SK-N-SH (cell line): ENCODE measurements at regions not wholly inside any gene's neighbourhood (a gene's known extent, or its start where the extent isn't known, plus 50 kb on each side); places are given as distances from the start of the nearest gene placed in this dataset.
"Not testable (repeated sequence)": the region's sequence is repeated elsewhere in the genome, so short reads cannot be mapped to it uniquely, and the experiment has no call there.

Experiments
- CTCF ChIA-PET: fragments of 300-600, 350-600 bp; formaldehyde crosslinking; extraction: SDS; loops from one replicate; lab custom pipeline; 2021; lab: Yijun Ruan, JAX
- POLR2A ChIA-PET: fragments of 350-600 bp; sonication (Branson Sonifier 250); formaldehyde crosslinking; extraction: SDS; loops from one replicate; lab custom pipeline; 2020; ENCODE audit warnings: antibody characterized with exemption, inconsistent platforms; lab: Yijun Ruan, JAX
- DNase-seq: peaks from one replicate; pipeline ENCODE4 v3.0.0; 2012
- H2AFZ ChIP-seq: fragments of 200-600 bp; sonication (generic); 2 replicates; pipeline ENCODE4 v1.8.1; 2016; ENCODE audit warnings: antibody characterized with exemption, mild to moderate bottlenecking, low read depth
- H3F3A ChIP-seq: fragments of 200-600 bp; sonication (generic); replicated peaks from 2 replicates; pipeline ENCODE3; 2016; ENCODE audit warnings: antibody characterized with exemption, mild to moderate bottlenecking; ENCODE audit not compliant: insufficient read depth
- H3K27ac ChIP-seq, 2 experiments: fragments of 200-500 bp in 1 of 2; fragments of 200-600 bp in 1 of 2; sonication (Bioruptor generic) in 1 of 2; sonication (generic), shearing (Covaris generic) in 1 of 2; 2 replicates each; pipeline versions ENCODE4 v1.5.1 to v1.6.1; 2014 to 2016; ENCODE audit warnings: low read depth in 2 of 2, inconsistent platforms in 1 of 2, low read length in 1 of 2, mild to moderate bottlenecking in 1 of 2, mixed read lengths in 1 of 2
- H3K27me3 ChIP-seq: fragments of 200-600 bp; sonication (generic), shearing (Covaris generic); 2 replicates; pipeline ENCODE4 v1.6.1; 2016; ENCODE audit warnings: mixed run types; ENCODE audit not compliant: insufficient read depth
- H3K36me3 ChIP-seq, 2 experiments: fragments of 200-500 bp in 1 of 2; fragments of 200-600 bp in 1 of 2; sonication (Bioruptor generic) in 1 of 2; sonication (generic) in 1 of 2; replicated peaks in 1 of 2; 2 replicates each; pipeline versions ENCODE3 to v1.5.1; 2014 to 2016; ENCODE audit warnings: low read length in 1 of 2, mild to moderate bottlenecking in 1 of 2; ENCODE audit not compliant: insufficient read depth in 2 of 2, control insufficient read depth in 1 of 2
- H3K4me1 ChIP-seq, 2 experiments: fragments of 200-500 bp in 1 of 2; fragments of 200-600 bp in 1 of 2; sonication (Bioruptor generic) in 1 of 2; sonication (generic), shearing (Covaris generic) in 1 of 2; 2 replicates each; pipeline versions ENCODE4 v1.5.1 to v1.6.1; 2014 to 2016; ENCODE audit warnings: low read depth in 1 of 2, low read length in 1 of 2, mixed run types in 1 of 2; ENCODE audit not compliant: insufficient read depth in 2 of 2, control insufficient read depth in 1 of 2
- H3K4me2 ChIP-seq: fragments of 200-600 bp; sonication (generic), shearing (Covaris generic); 2 replicates; pipeline ENCODE4 v1.6.1; 2017; ENCODE audit warnings: mixed run types
- H3K4me3 ChIP-seq, 2 experiments: fragments of 200-500 bp in 1 of 2; fragments of 200-600 bp in 1 of 2; sonication (Bioruptor generic) in 1 of 2; sonication (generic), shearing (Covaris generic) in 1 of 2; 2 replicates each; pipeline versions ENCODE4 v1.5.1 to v1.8.1; 2014 to 2016; ENCODE audit warnings: low read depth in 2 of 2, inconsistent platforms in 1 of 2, low read length in 1 of 2, mild to moderate bottlenecking in 1 of 2, mixed read lengths in 1 of 2, moderate library complexity in 1 of 2
- H3K79me2 ChIP-seq: fragments of 200-600 bp; sonication (generic); 2 replicates; pipeline ENCODE4 v1.8.1; 2017; ENCODE audit warnings: mild to moderate bottlenecking; ENCODE audit not compliant: insufficient read depth
- H3K9ac ChIP-seq: fragments of 200-600 bp; sonication (generic); 2 replicates; pipeline ENCODE4 v1.6.1; 2017; ENCODE audit warnings: mixed run types
- H3K9me2 ChIP-seq: fragments of 200-600 bp; sonication (generic); 2 replicates; pipeline ENCODE4 v1.6.1; 2017; ENCODE audit warnings: mixed run types
- H3K9me3 ChIP-seq: fragments of 200-600 bp; sonication (generic); 2 replicates; pipeline ENCODE4 v1.6.1; 2017; ENCODE audit warnings: mixed run types, mild to moderate bottlenecking, moderate library complexity
- H4K20me1 ChIP-seq: fragments of 200-600 bp; sonication (generic); 2 replicates; pipeline ENCODE4 v1.6.1; 2017; ENCODE audit warnings: mild to moderate bottlenecking, mixed run types; ENCODE audit not compliant: insufficient read depth
- CHD2 ChIP-seq: fragments of 150-350 bp; IDR thresholded peaks from 2 replicates; pipeline ENCODE4 v1.6.1; 2018; ENCODE audit warnings: low read length; ENCODE audit not compliant: partially characterized antibody
- ELF1 ChIP-seq: IDR thresholded peaks from 2 replicates; pipeline ENCODE4 v1.4.0; 2012
- FOXM1 ChIP-seq: IDR thresholded peaks from 2 replicates; pipeline ENCODE4 v1.4.0; 2012; ENCODE audit warnings: low read depth, mild to moderate bottlenecking
- NFIC ChIP-seq: IDR thresholded peaks from 2 replicates; pipeline ENCODE4 v1.4.0; 2012; ENCODE audit warnings: borderline replicate concordance
- RCOR1 ChIP-seq: fragments of 150-350 bp; IDR thresholded peaks from 2 replicates; pipeline ENCODE4 v1.6.1; 2017; ENCODE audit warnings: antibody characterized with exemption, low read length
- WGBS: methylation state at CpG from one replicate; pipeline ENCODE4 v1.1.6; 2017; ENCODE audit warnings: low lambda C conversion rate; 5-methylcytosine and 5-hydroxymethylcytosine counted together
- TF ChIP-seq, protein P1 (sequence below): fragments of 200-600 bp; sonication (generic); IDR thresholded peaks from 2 replicates; pipeline ENCODE4 v1.6.1; 2017; ENCODE audit warnings: antibody characterized with exemption, mild to moderate bottlenecking, moderate library complexity

DNA sequence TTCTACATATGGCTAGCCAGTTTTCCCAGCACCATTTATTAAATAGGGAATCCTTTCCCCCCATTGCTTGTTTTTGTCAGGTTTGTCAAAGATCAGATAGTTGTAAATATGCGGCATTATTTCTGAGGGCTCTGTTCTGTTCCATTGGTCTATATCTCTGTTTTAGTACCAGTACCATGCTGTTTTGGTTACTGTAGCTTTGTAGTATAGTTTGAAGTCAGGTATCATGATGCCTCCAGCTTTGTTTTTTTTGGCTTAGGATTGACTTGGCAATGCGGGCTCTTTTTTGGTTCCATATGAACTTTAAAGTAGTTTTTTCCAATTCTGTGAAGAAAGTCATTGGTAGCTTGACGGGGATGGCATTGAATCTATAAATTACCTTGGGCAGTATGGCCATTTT lies 60.0 kb upstream of the GPC3 start:
- H3K9me2 ChIP-seq, H3K9me3 ChIP-seq, POLR2A ChIA-PET, H3K4me2 ChIP-seq, DNase-seq, H3K9ac ChIP-seq, H3K4me1 ChIP-seq, H3K36me3 ChIP-seq, H3F3A ChIP-seq, H4K20me1 ChIP-seq, H3K4me3 ChIP-seq, H3K27ac ChIP-seq, H3K79me2 ChIP-seq, H3K27me3 ChIP-seq, H2AFZ ChIP-seq, CTCF ChIA-PET: not testable (repeated sequence)
- 16% methylated on average over 3 of the region's 3 CpGs for WGBS

DNA sequence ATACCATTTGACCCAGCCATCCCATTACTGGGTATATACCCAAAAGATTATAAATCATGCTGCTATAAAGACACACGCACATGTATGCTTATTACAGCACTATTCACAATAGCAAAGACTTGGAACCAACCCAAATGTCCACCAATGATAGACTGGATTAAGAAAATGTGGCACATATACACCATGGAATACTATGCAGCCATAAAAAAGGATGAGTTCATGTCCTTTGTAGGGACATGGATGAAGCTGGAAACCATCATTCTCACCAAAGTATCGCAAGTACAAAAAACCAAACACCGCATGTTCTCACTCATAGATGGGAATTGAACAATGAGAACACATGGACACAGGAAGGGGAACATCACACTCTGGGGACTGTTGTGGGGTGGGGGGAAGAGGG lies 81.7 kb upstream of the GPC3 start:
- H3K4me3 ChIP-seq, H3K36me3 ChIP-seq, H3K27me3 ChIP-seq, DNase-seq, H2AFZ ChIP-seq, H3K9ac ChIP-seq, H3K9me2 ChIP-seq, H3K4me2 ChIP-seq, H3K27ac ChIP-seq, POLR2A ChIA-PET, H3F3A ChIP-seq, CTCF ChIA-PET, H3K9me3 ChIP-seq, H3K4me1 ChIP-seq, H4K20me1 ChIP-seq, H3K79me2 ChIP-seq: not testable (repeated sequence)
- 10% methylated on average over 3 of the region's 3 CpGs for WGBS

DNA sequence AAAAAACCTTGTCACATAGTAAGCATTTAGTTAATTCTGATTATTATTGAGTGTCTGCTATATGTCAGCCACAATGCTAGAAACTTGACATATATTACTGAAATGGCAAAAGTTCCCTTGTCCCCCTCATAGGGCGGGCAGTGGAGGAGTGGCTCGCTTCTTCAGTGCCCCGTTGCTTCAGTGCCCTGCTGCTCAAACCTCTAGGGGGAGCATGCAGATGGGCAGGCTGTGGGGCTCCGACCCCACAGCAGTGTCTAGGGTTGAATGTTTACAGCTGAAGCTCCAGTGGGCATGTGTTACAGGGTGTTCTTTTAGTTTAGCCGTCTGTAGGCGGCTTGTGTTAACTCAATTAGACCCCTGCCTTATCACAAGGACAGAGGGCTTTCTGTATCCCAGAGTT lies 86.5 kb upstream of the GPC3 start:
- CTCF ChIA-PET, H3K79me2 ChIP-seq, H3K36me3 ChIP-seq, H3K4me2 ChIP-seq, H3K9me3 ChIP-seq, H3K4me1 ChIP-seq, H3K9ac ChIP-seq, H3K27me3 ChIP-seq, H3K9me2 ChIP-seq, H4K20me1 ChIP-seq, DNase-seq, H2AFZ ChIP-seq, H3K4me3 ChIP-seq, POLR2A ChIA-PET, H3K27ac ChIP-seq: not testable (repeated sequence)
- 0% methylated on average over 4 of the region's 6 CpGs for WGBS
- peaks cover 11% of the 10 kb centered on the region for H3F3A ChIP-seq

DNA sequence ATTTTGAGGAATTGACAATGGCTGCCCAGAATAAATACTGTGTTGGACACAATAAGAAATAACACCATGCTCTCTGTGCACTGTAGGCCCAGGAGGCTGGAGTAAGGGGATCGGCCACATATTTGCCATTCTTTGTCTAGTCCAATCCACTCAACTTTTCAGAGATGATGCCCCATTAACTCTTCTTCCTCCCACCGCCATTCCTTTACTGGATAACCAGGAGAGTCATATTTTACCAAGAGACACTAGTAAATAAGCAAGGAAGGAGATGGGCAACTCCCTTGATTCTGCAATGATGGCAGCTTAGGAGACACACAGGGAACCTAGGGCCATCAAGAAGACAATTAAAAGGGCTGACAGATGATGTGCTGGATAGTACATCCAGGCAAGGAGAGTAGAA lies 87.9 kb upstream of the GPC3 start:
- WGBS, result 0% methylated on average over 2 of the region's 2 CpGs
- no peaks in the 10 kb centered on the region for H3K36me3 ChIP-seq

More for the DNA sequence above, 87.9 kb upstream of the GPC3 start:
- H3K9ac ChIP-seq, result no peak overlapping the region
- H3K9me2 ChIP-seq, result no peaks in the 10 kb centered on the region
- no peak overlapping the region for H2AFZ ChIP-seq
- H3K4me2 ChIP-seq, result no peak overlapping the region
- H3F3A ChIP-seq, result peaks cover 11% of the 10 kb centered on the region
- ChIA-PET CTCF (no interaction called here), POLR2A (no interaction called here)
- H3K4me1 ChIP-seq, result no peaks in the 10 kb centered on the region
- H3K9me3 ChIP-seq, result no peaks in the 10 kb centered on the region
- no peak for TF ChIP-seq NFIC
- TF ChIP-seq RCOR1, result no peak
- TF ChIP-seq, protein P1, sequence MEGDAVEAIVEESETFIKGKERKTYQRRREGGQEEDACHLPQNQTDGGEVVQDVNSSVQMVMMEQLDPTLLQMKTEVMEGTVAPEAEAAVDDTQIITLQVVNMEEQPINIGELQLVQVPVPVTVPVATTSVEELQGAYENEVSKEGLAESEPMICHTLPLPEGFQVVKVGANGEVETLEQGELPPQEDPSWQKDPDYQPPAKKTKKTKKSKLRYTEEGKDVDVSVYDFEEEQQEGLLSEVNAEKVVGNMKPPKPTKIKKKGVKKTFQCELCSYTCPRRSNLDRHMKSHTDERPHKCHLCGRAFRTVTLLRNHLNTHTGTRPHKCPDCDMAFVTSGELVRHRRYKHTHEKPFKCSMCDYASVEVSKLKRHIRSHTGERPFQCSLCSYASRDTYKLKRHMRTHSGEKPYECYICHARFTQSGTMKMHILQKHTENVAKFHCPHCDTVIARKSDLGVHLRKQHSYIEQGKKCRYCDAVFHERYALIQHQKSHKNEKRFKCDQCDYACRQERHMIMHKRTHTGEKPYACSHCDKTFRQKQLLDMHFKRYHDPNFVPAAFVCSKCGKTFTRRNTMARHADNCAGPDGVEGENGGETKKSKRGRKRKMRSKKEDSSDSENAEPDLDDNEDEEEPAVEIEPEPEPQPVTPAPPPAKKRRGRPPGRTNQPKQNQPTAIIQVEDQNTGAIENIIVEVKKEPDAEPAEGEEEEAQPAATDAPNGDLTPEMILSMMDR, result no peak
- no peak for TF ChIP-seq CHD2
- no peak for TF ChIP-seq FOXM1
- TF ChIP-seq ELF1, result no peak
- no peaks in the 10 kb centered on the region for H4K20me1 ChIP-seq
- no peak for DNase-seq
- no peak overlapping the region for H3K27ac ChIP-seq
- H3K27me3 ChIP-seq, result no peaks in the 10 kb centered on the region
- H3K79me2 ChIP-seq, result no peaks in the 10 kb centered on the region
- H3K4me3 ChIP-seq, result no peak overlapping the region
